ELR (cell line): ENCODE measurements at regions not wholly inside any gene's neighbourhood (a gene's known extent, or its start where the extent isn't known, plus 50 kb on each side); places are given as distances from the start of the nearest gene placed in this dataset.
A peak's percentile ranks its signal among the peaks of the same experiment; 100 is the strongest.

Source experiments
- DNase-seq: peaks from one replicate; pipeline ENCODE4 v3.0.0-alpha.2; 2015; ENCODE audit warnings: low read depth

GRCh38 chr12:127681151-127681754 lies 585.7 kb upstream of the TMEM132C start:
- no peak for DNase-seq

GRCh38 chr12:127685491-127685890 lies 581.5 kb upstream of the TMEM132C start:
- no peak for DNase-seq

GRCh38 chr12:127685931-127686330 lies 581.0 kb upstream of the TMEM132C start:
- DNase-seq, result no peak

- DNase-seq, result no peak
Measured at GRCh38 chr12:127687181-127687580, 579.8 kb upstream of the TMEM132C start.

GRCh38 chr12:127688906-127689428 lies 578.0 kb upstream of the TMEM132C start:
- no peak for DNase-seq

- DNase-seq, result peak; percentile 27
Measured at GRCh38 chr12:127690161-127690560, 576.8 kb upstream of the TMEM132C start.

GRCh38 chr12:127696963-127697362 lies 570.0 kb upstream of the TMEM132C start:
- DNase-seq, result no peak

GRCh38 chr12:127703026-127703425 lies 563.9 kb upstream of the TMEM132C start:
- DNase-seq, result no peak

- no peak for DNase-seq
Measured at GRCh38 chr12:127711108-127711507, 555.9 kb upstream of the TMEM132C start.

- DNase-seq, result no peak
Measured at GRCh38 chr12:127712561-127712960, 554.4 kb upstream of the TMEM132C start.

GRCh38 chr12:127716166-127716565 lies 550.8 kb upstream of the TMEM132C start:
- DNase-seq, result no peak

- no peak for DNase-seq
Measured at GRCh38 chr12:127717278-127717677, 549.7 kb upstream of the TMEM132C start.

GRCh38 chr12:127720334-127720733 lies 546.6 kb upstream of the TMEM132C start:
- DNase-seq, result no peak

- DNase-seq, result no peak
Measured at GRCh38 chr12:127722611-127723010, 544.4 kb upstream of the TMEM132C start.

GRCh38 chr12:127723251-127723650 lies 543.7 kb upstream of the TMEM132C start:
- no peak for DNase-seq

GRCh38 chr12:127726671-127727315 lies 540.2 kb upstream of the TMEM132C start:
- no peak for DNase-seq

GRCh38 chr12:127728285-127728684 lies 538.7 kb upstream of the TMEM132C start:
- no peak for DNase-seq

- DNase-seq, result no peak
Measured at GRCh38 chr12:127728729-127729128, 538.2 kb upstream of the TMEM132C start.

GRCh38 chr12:127729381-127729780 lies 537.6 kb upstream of the TMEM132C start:
- peak; percentile 7 for DNase-seq

GRCh38 chr12:127731657-127732056 lies 535.3 kb upstream of the TMEM132C start:
- no peak for DNase-seq

GRCh38 chr12:127742231-127742630 lies 524.7 kb upstream of the TMEM132C start:
- no peak for DNase-seq

GRCh38 chr12:127745469-127746212 lies 521.3 kb upstream of the TMEM132C start:
- DNase-seq, result no peak

GRCh38 chr12:127749416-127749815 lies 517.6 kb upstream of the TMEM132C start:
- DNase-seq, result no peak
